ENCODE measurements at regions not wholly inside any gene's neighbourhood (a gene's known extent, or its start where the extent isn't known, plus 50 kb on each side); places are given as distances from the start of the nearest gene placed in this dataset.

DNA sequence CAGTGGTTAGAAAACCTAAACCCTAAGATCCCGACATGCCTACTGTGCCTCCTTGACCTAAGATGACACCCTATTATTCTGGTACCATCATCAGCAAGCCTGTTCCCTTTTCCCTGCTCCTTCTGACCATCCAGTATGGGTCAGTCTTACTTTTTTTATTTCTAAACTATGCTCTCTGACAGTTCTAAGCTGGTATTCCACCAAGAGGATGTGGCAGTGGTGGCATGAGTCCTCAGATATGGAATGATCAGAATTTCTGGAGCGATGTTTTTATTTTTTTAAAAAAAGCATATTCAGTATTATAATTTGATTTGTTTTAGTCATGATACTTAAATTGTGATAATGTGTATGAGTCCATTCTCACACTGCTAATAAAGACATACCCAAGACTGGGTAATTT, 145.9 kb upstream of the LHCGR start:
- H3K9me3 ChIP-seq (ENCODE audit: control insufficient read depth, insufficient read depth, low read depth, low read length), result no peaks in the 10 kb centered on the region
- intact Hi-C loops (cut with micrococcal nuclease; ENCODE audit: unreplicated experiment) (no loop called here), in situ Hi-C loops (cut with HindIII; ENCODE audit: low pct_unique_long_range_greater_than_20kb, low sequenced_read_pairs) (no loop called here)
- no peaks in the 10 kb centered on the region for H3K4me1 ChIP-seq (ENCODE audit: control insufficient read depth, insufficient read depth, low read length)
- DNase-seq (ENCODE audit: low read depth, low spot score) (no peak), ATAC-seq (no peak)
- TF ChIP-seq, protein P1, sequence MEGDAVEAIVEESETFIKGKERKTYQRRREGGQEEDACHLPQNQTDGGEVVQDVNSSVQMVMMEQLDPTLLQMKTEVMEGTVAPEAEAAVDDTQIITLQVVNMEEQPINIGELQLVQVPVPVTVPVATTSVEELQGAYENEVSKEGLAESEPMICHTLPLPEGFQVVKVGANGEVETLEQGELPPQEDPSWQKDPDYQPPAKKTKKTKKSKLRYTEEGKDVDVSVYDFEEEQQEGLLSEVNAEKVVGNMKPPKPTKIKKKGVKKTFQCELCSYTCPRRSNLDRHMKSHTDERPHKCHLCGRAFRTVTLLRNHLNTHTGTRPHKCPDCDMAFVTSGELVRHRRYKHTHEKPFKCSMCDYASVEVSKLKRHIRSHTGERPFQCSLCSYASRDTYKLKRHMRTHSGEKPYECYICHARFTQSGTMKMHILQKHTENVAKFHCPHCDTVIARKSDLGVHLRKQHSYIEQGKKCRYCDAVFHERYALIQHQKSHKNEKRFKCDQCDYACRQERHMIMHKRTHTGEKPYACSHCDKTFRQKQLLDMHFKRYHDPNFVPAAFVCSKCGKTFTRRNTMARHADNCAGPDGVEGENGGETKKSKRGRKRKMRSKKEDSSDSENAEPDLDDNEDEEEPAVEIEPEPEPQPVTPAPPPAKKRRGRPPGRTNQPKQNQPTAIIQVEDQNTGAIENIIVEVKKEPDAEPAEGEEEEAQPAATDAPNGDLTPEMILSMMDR (IDR thresholded peaks at IDR 0.05), result no peak
- TF ChIP-seq SIN3A (IDR thresholded peaks at IDR 0.05; ENCODE audit: borderline replicate concordance, insufficient read depth, low read depth, low read length) (no peak), POLR2AphosphoS5 (IDR thresholded peaks at IDR 0.05; ENCODE audit: low read depth, low read length) (no peak), TCF7L2 (IDR thresholded peaks at IDR 0.05; ENCODE audit: low read depth, low read length) (no peak)
- TF ChIP-seq, protein P2, sequence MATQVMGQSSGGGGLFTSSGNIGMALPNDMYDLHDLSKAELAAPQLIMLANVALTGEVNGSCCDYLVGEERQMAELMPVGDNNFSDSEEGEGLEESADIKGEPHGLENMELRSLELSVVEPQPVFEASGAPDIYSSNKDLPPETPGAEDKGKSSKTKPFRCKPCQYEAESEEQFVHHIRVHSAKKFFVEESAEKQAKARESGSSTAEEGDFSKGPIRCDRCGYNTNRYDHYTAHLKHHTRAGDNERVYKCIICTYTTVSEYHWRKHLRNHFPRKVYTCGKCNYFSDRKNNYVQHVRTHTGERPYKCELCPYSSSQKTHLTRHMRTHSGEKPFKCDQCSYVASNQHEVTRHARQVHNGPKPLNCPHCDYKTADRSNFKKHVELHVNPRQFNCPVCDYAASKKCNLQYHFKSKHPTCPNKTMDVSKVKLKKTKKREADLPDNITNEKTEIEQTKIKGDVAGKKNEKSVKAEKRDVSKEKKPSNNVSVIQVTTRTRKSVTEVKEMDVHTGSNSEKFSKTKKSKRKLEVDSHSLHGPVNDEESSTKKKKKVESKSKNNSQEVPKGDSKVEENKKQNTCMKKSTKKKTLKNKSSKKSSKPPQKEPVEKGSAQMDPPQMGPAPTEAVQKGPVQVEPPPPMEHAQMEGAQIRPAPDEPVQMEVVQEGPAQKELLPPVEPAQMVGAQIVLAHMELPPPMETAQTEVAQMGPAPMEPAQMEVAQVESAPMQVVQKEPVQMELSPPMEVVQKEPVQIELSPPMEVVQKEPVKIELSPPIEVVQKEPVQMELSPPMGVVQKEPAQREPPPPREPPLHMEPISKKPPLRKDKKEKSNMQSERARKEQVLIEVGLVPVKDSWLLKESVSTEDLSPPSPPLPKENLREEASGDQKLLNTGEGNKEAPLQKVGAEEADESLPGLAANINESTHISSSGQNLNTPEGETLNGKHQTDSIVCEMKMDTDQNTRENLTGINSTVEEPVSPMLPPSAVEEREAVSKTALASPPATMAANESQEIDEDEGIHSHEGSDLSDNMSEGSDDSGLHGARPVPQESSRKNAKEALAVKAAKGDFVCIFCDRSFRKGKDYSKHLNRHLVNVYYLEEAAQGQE (IDR thresholded peaks at IDR 0.05; ENCODE audit: insufficient read depth in 1 of 2, low read depth in 2 of 2, low read length in 1 of 2), result no peak
- H3K4me3 ChIP-seq (ENCODE audit: low read depth in 2 of 2, low read length in 2 of 2), result no peak overlapping the region
- ChIA-PET POLR2A (no interaction called here), CTCF (no interaction called here)
- no peaks in the 10 kb centered on the region for H3K27me3 ChIP-seq (ENCODE audit: control insufficient read depth, insufficient read depth, low read length)
- H3K27ac ChIP-seq (ENCODE audit: low read length), result no peak overlapping the region
- no peaks in the 10 kb centered on the region for H3K36me3 ChIP-seq (ENCODE audit: control insufficient read depth, insufficient read depth, low read length)
- no TSS peak for BruUV-seq (replicated peaks)

DNA sequence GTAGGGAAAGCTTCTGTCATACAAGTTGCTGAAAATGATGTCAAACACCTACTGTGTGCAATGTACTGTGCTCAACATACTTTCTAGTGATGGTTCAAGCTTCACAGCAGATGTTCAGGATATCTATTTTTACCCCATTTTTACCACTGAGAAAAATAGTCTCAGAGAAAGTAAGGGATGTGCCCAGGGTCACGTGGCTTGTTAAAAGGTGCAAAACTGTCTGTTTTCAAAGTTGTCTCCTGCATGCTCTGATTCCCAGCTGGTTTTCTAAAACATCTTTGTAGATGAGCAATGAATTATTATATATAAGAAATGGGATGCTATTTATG, 145.5 kb upstream of the LHCGR start:
- Histone ChIP-seq H3K4me3 (ENCODE audit: low read depth in 2 of 2, low read length in 2 of 2) (no peak overlapping the region), H3K4me1 (ENCODE audit: control insufficient read depth, insufficient read depth, low read length) (no peaks in the 10 kb centered on the region), H3K27ac (ENCODE audit: low read length) (no peak overlapping the region), H3K27me3 (ENCODE audit: control insufficient read depth, insufficient read depth, low read length) (no peaks in the 10 kb centered on the region), H3K36me3 (ENCODE audit: control insufficient read depth, insufficient read depth, low read length) (no peaks in the 10 kb centered on the region), H3K9me3 (ENCODE audit: control insufficient read depth, insufficient read depth, low read depth, low read length) (no peaks in the 10 kb centered on the region)
- intact Hi-C loops (cut with micrococcal nuclease; ENCODE audit: unreplicated experiment) (no loop called here), in situ Hi-C loops (cut with HindIII; ENCODE audit: low pct_unique_long_range_greater_than_20kb, low sequenced_read_pairs) (no loop called here)
- no TSS peak for BruUV-seq (replicated peaks)
- DNase-seq (ENCODE audit: low read depth, low spot score) (no peak), ATAC-seq (no peak)
- POLR2A ChIA-PET, result no interaction called here
- CTCF ChIA-PET, result no interaction called here
- TF ChIP-seq, protein P1 (IDR thresholded peaks at IDR 0.05), result no peak
- TF ChIP-seq TCF7L2 (IDR thresholded peaks at IDR 0.05; ENCODE audit: low read depth, low read length) (no peak), SIN3A (IDR thresholded peaks at IDR 0.05; ENCODE audit: borderline replicate concordance, insufficient read depth, low read depth, low read length) (no peak), POLR2AphosphoS5 (IDR thresholded peaks at IDR 0.05; ENCODE audit: low read depth, low read length) (no peak)
- TF ChIP-seq, protein P2 (IDR thresholded peaks at IDR 0.05; ENCODE audit: insufficient read depth in 1 of 2, low read depth in 2 of 2, low read length in 1 of 2), result no peak
